HG03558 (cell line): ENCODE measurements at regions not wholly inside any gene's neighbourhood (a gene's known extent, or its start where the extent isn't known, plus 50 kb on each side); places are given as distances from the start of the nearest gene placed in this dataset.
A peak's percentile ranks its signal among the peaks of the same experiment; 100 is the strongest.
"Not testable (repeated sequence)": the region's sequence is repeated elsewhere in the genome, so short reads cannot be mapped to it uniquely, and the experiment has no call there.

ENCODE experiments used
- ATAC-seq: cut with Tn5 transposase; IDR thresholded peaks from one replicate; pipeline ENCODE4 v1.9.1; 2021; ENCODE audit warnings: moderate number of reproducible peaks; ENCODE audit not compliant: unreplicated experiment; ENCODE audit errors: extremely low read depth

- ATAC-seq: no peak
Observed at GRCh38 chr1:166484871-166485270, 318.1 kb upstream of the FAM78B start.

- no peak for ATAC-seq
Observed at GRCh38 chr1:166485620-166486019, 318.8 kb upstream of the FAM78B start.

- no peak for ATAC-seq
Observed at GRCh38 chr1:166488327-166488726, 321.5 kb upstream of the FAM78B start.

DNA sequence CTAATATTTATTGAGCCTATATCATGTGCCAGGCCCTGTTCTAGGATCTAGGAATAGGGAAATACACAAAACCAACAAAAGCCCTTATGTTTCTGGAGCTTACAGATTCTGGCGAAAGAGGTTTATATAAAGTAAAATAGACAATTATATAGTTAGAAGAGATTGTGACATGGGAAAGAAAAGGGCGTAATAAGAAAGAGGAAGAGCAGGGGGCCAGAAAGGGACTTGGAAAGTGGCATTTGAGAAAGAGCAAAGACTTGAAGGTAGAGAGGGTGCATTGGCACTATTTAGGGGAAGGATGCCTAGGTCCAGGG is 322.5 kb upstream of the FAM78B start:
- ATAC-seq: no peak

- ATAC-seq: peak; percentile 57
Observed at GRCh38 chr1:166489670-166490436, 323.1 kb upstream of the FAM78B start.

- peak; percentile 43 for ATAC-seq
Observed at GRCh38 chr1:166490437-166490991, 323.7 kb upstream of the FAM78B start.

DNA sequence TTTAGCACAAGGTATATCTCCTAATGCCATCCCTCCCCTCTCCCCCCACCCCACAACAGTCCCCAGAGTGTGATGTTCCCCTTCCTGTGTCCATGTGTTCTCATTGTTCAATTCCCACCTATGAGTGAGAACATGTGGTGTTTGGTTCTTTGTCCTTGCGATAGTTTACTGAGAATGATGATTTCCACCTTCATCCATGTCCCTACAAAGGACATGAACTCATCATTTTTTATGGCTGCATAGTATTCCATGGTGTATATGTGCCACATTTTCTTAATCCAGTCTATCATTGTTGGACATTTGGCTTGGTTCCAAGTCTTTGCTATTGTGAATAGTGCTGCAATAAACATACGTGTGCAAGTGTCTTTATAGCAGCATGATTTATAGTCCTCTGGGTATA is 327.0 kb upstream of the FAM78B start:
- ATAC-seq: not testable (repeated sequence)

GRCh38 chr1:166507347-166507746 is 331.9 kb upstream of the POGK start:
- no peak for ATAC-seq

GRCh38 chr1:166511761-166512160 is 327.5 kb upstream of the POGK start:
- ATAC-seq: no peak

- no peak for ATAC-seq
Observed at GRCh38 chr1:166514067-166514466, 325.2 kb upstream of the POGK start.

GRCh38 chr1:166527752-166528151 is 311.5 kb upstream of the POGK start:
- ATAC-seq: no peak

DNA sequence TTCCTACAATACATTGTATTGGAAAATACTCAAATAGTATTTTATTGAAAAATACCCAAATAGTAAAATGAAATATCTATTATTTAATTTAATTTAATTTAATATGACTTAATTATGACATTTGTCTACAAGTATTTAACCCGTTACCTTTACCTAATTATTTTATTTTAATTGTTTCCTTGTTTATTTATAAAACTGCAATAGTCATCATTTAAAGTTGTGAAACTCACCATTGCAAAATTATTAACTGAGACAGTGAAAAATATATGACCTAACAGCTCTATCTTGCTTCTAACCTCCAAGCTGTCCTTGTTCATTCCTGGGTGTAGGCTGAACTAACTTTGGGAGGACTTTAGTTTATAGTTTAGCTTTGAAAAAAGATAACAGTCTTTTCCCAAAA is 300.6 kb upstream of the POGK start:
- no peak for ATAC-seq

DNA sequence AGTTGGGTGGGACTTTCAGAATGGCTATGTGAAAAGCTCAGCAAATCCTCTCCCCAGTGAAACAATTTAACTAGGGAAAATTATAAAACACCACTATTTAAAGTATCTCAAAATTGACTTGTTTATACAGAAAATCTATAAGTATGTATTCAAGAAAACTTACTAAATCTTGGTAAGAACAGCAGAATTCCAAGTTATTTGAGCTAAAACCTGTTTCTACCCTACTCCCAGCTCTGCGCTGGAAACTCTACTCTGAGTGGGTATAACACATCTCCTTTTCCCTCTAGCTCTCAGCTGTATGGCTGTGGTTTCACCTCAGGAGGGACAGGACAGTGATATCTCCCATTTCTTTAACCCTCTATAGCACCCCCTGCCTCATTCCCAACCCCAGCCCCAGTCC is 295.2 kb upstream of the POGK start:
- ATAC-seq: no peak

- no peak for ATAC-seq
Observed at GRCh38 chr1:166544561-166544960, 294.7 kb upstream of the POGK start.

DNA sequence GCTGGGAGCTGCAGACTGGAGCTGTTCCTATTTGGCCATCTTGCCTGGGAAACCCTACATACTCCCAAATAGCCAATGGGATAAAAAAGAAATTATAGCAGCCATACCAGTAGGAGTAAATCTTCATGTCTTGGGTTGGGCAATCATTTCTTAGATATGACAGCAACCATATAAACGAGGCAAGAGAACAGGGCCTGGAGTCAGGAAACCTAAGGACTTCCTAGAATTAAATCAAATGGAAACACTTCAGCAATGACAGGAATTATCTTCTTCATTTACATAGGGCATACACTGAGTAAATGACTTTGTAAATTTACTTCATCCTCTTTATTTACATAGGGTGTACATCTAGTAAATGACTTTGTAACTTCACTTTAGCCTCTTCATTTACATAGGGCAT is 286.6 kb upstream of the POGK start:
- no peak for ATAC-seq

DNA sequence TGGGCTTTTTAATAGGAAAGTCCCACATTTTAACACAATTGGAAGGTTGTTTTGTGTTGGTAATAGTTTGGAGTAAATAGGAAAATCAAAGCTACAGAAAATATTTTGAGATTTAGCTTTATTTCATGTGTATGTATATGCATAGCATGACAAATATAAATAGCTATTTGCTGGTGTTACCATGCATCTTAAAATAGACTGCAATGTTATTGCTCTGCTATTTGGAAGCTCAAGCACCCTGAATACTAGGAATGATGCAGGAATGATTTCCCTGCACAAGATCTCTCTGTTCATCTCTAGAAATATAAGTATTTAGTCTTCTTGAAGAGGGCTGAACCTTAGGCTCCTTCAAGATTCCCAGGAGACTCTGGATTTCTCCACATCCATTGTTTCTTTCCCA is 268.3 kb upstream of the POGK start:
- no peak for ATAC-seq

DNA sequence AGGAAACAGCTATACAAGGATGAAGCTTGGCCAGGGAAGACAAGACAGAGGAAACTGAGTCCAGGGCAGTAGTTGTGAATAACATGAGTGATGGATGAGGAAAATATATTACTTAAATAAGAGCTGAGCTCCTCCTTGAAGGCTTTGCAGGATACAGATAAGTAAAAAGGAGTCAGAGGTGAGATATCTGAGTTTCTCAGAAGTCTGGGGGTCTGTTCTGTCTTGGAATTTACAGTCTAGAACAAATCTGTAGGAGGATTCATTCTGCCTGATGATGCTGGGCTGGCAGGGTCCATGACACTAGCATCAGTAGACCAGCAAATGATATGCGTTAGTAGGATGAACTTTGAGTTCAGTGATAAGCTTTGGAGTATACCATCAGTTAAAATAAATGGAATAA is 266.1 kb upstream of the POGK start:
- no peak for ATAC-seq

- no peak for ATAC-seq
Observed at GRCh38 chr1:166579557-166580501, 259.4 kb upstream of the POGK start.

DNA sequence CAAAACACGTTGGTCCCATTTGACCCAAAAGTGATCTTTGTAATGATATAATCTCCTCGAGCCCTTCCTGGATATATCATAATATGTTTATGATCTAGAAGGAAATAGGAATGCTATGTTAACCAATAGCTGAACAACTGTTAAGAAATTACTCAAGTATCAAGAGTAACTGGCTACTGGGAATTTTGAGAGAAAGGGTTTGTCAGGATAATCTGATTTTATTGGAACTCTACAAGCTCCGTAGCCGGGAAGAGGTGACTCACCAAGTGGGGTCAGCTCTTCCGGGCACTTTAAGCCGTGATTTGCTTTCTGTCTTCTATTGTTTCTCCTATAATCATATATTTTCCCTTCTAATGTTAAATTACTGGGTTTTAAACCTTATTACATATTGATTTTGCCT is 250.5 kb upstream of the POGK start:
- ATAC-seq: no peak

- ATAC-seq: no peak
Observed at GRCh38 chr1:166590161-166590560, 249.1 kb upstream of the POGK start.

DNA sequence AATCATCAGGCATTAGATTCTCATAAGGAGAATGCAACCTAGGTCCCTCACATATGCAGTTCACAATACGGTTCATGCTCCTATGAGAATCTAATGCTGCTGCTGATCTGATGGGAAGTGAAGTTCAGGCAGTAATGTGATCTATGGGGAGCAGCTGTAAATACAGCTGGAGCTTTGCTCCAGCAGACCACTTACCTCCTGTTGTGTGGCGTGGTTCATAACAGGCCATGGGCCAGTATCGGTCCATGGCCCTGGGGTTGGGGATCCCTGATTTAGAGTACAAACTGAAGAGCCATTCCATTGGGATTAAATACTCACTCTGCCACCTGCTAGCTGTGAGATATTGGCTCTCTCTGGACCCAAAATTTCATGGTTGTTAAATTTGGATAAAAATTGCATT is 244.6 kb upstream of the POGK start:
- no peak for ATAC-seq
